Loucy (cell line): ENCODE measurements at regions not wholly inside any gene's neighbourhood (a gene's known extent, or its start where the extent isn't known, plus 50 kb on each side); places are given as distances from the start of the nearest gene placed in this dataset.

ENCODE experiments used
- EZH2phosphoT487 ChIP-seq: fragments of 200-600 bp; IDR thresholded peaks from 2 replicates; pipeline ENCODE4 v1.6.1; 2018; ENCODE audit warnings: antibody characterized with exemption, mild to moderate bottlenecking, moderate library complexity, borderline replicate concordance
- TF ChIP-seq, protein P1 (sequence below): fragments of 200-600 bp; sonication (generic); conservative IDR thresholded peaks from 2 replicates; pipeline ENCODE4 v1.5.1; 2014; ENCODE audit warnings: mild to moderate bottlenecking, antibody characterized with exemption, low read length

DNA sequence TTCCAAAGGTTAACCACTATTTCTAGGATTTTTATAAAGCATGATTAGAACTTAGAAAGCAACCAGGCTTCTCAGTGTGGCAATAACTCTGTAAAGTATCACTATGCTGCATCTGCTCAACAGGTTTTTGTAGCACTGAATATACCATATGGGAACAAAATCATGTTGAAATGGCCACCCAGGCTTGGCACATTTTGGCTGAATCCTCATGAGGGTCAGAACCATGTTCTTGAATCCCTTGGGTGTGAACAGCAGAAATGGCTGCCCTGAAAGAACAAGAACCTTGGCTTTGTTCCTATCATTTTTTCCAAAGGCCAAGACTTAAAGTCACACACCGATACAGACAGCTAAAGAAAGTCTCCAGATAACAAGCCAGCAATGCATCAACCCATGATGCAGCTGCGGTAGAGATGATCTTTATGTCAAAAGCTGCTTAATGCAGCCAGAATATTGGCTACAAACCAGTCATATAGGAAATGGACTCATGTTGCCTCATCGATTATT is 283.0 kb upstream of the NOX3 start:
- TF ChIP-seq, protein P1, sequence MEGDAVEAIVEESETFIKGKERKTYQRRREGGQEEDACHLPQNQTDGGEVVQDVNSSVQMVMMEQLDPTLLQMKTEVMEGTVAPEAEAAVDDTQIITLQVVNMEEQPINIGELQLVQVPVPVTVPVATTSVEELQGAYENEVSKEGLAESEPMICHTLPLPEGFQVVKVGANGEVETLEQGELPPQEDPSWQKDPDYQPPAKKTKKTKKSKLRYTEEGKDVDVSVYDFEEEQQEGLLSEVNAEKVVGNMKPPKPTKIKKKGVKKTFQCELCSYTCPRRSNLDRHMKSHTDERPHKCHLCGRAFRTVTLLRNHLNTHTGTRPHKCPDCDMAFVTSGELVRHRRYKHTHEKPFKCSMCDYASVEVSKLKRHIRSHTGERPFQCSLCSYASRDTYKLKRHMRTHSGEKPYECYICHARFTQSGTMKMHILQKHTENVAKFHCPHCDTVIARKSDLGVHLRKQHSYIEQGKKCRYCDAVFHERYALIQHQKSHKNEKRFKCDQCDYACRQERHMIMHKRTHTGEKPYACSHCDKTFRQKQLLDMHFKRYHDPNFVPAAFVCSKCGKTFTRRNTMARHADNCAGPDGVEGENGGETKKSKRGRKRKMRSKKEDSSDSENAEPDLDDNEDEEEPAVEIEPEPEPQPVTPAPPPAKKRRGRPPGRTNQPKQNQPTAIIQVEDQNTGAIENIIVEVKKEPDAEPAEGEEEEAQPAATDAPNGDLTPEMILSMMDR = no peak
- TF ChIP-seq EZH2phosphoT487 = no peak
